ENCODE measurements at regions not wholly inside any gene's neighbourhood (a gene's known extent, or its start where the extent isn't known, plus 50 kb on each side); places are given as distances from the start of the nearest gene placed in this dataset.

- no peak for DNase-seq (ENCODE audit: low spot score)
These were observed 215.6 kb upstream of the CDH5 start for GRCh38 chr16:66150698-66151482.

GRCh38 chr16:66147291-66147690 lies 219.2 kb upstream of the CDH5 start:
- DNase-seq (ENCODE audit: low spot score), result no peak

GRCh38 chr16:66146798-66147197 lies 219.7 kb upstream of the CDH5 start:
- DNase-seq (ENCODE audit: low spot score), result no peak

GRCh38 chr16:66144641-66145040 lies 221.8 kb upstream of the CDH5 start:
- no peak for DNase-seq (ENCODE audit: low spot score)

- no peak for DNase-seq (ENCODE audit: low spot score)
These were observed 223.1 kb upstream of the CDH5 start for GRCh38 chr16:66143415-66143814.

- no peak for DNase-seq (ENCODE audit: low spot score)
These were observed 224.6 kb upstream of the CDH5 start for GRCh38 chr16:66141885-66142284.

- DNase-seq (ENCODE audit: low spot score), result no peak
These were observed 228.6 kb upstream of the CDH5 start for GRCh38 chr16:66137853-66138252.

- DNase-seq (ENCODE audit: low spot score), result no peak
These were observed 229.7 kb upstream of the CDH5 start for GRCh38 chr16:66136841-66137240.

- no peak for DNase-seq (ENCODE audit: low spot score)
These were observed 230.7 kb upstream of the CDH5 start for GRCh38 chr16:66135838-66136237.

GRCh38 chr16:66135421-66135831 lies 231.1 kb upstream of the CDH5 start:
- DNase-seq (ENCODE audit: low spot score), result no peak

GRCh38 chr16:66134875-66135274 lies 231.6 kb upstream of the CDH5 start:
- no peak for DNase-seq (ENCODE audit: low spot score)

GRCh38 chr16:66133643-66134338 lies 232.7 kb upstream of the CDH5 start:
- DNase-seq (ENCODE audit: low spot score), result no peak

- DNase-seq (ENCODE audit: low spot score), result no peak
These were observed 234.6 kb upstream of the CDH5 start for GRCh38 chr16:66131895-66132294.

- no peak for DNase-seq (ENCODE audit: low spot score)
These were observed 235.2 kb upstream of the CDH5 start for GRCh38 chr16:66131156-66131807.

GRCh38 chr16:66130296-66130905 lies 236.1 kb upstream of the CDH5 start:
- no peak for DNase-seq (ENCODE audit: low spot score)

- no peak for DNase-seq (ENCODE audit: low spot score)
These were observed 237.3 kb upstream of the CDH5 start for GRCh38 chr16:66129196-66129595.

- DNase-seq (ENCODE audit: low spot score), result no peak
These were observed 238.1 kb upstream of the CDH5 start for GRCh38 chr16:66128371-66128770.

- DNase-seq (ENCODE audit: low spot score), result no peak
These were observed 238.8 kb upstream of the CDH5 start for GRCh38 chr16:66127459-66128370.

GRCh38 chr16:66121466-66121865 lies 245.0 kb upstream of the CDH5 start:
- DNase-seq (ENCODE audit: low spot score), result no peak

- no peak for DNase-seq (ENCODE audit: low spot score)
These were observed 245.8 kb upstream of the CDH5 start for GRCh38 chr16:66120656-66121055.
